Hepatocyte (in vitro differentiated cells): ENCODE measurements at regions not wholly inside any gene's neighbourhood (a gene's known extent, or its start where the extent isn't known, plus 50 kb on each side); places are given as distances from the start of the nearest gene placed in this dataset.

Experiments used
- DNase-seq: peaks from one replicate; pipeline ENCODE4 v3.0.0-alpha.2; 2016; ENCODE audit warnings: low spot score
- H2AFZ ChIP-seq: fragments of 200-600 bp; sonication (generic); 2 replicates; pipeline ENCODE4 v1.6.0; 2016; ENCODE audit warnings: antibody characterized with exemption, mild to moderate bottlenecking
- H3K27ac ChIP-seq: fragments of 200-600 bp; sonication (generic); 2 replicates; pipeline ENCODE4 v1.5.1; 2016; ENCODE audit warnings: mild to moderate bottlenecking
- H3K27me3 ChIP-seq: fragments of 200-600 bp; sonication (generic); 2 replicates; pipeline ENCODE4 v1.6.1; 2016
- H3K36me3 ChIP-seq: fragments of 200-600 bp; sonication (generic); replicated peaks from 2 replicates; pipeline ENCODE4 v1.5.1; 2016; ENCODE audit warnings: low read depth; ENCODE audit not compliant: insufficient read depth
- H3K4me1 ChIP-seq: fragments of 200-600 bp; sonication (generic); 2 replicates; pipeline ENCODE4 v1.5.1; 2016; ENCODE audit warnings: mild to moderate bottlenecking, moderate library complexity; ENCODE audit not compliant: insufficient read depth
- H3K4me2 ChIP-seq: fragments of 200-600 bp; sonication (generic); 2 replicates; pipeline ENCODE4 v1.6.0; 2016
- H3K4me3 ChIP-seq: fragments of 200-600 bp; sonication (generic); 2 replicates; pipeline ENCODE4 v1.5.1; 2016; ENCODE audit warnings: mild to moderate bottlenecking
- H3K79me2 ChIP-seq: fragments of 200-600 bp; sonication (generic); 2 replicates; pipeline ENCODE4 v1.6.0; 2017; ENCODE audit warnings: mild to moderate bottlenecking
- H3K9me2 ChIP-seq: fragments of 200-600 bp; sonication (generic); replicated peaks from 2 replicates; pipeline ENCODE4 v1.6.0; 2017; ENCODE audit warnings: mild to moderate bottlenecking; ENCODE audit not compliant: insufficient read depth
- H3K9me3 ChIP-seq: fragments of 200-600 bp; sonication (generic); 2 replicates; pipeline ENCODE4 v1.5.1; 2016; ENCODE audit warnings: low read depth, mild to moderate bottlenecking
- H4K20me1 ChIP-seq: fragments of 200-600 bp; sonication (generic); 2 replicates; pipeline ENCODE4 v1.6.0; 2016; ENCODE audit warnings: mild to moderate bottlenecking; ENCODE audit not compliant: insufficient read depth, poor library complexity, severe bottlenecking
- CTCF ChIP-seq: fragments of 200-600 bp; sonication (generic); IDR thresholded peaks from 2 replicates; pipeline ENCODE4 v1.5.1; 2016; ENCODE audit warnings: antibody characterized with exemption, mild to moderate bottlenecking; ENCODE audit not compliant: poor library complexity
- EZH2 ChIP-seq: fragments of 200-600 bp; sonication (generic); IDR thresholded peaks from 2 replicates; pipeline ENCODE4 v1.6.1; 2016; ENCODE audit warnings: antibody characterized with exemption, mild to moderate bottlenecking, borderline replicate concordance
- EZH2phosphoT487 ChIP-seq: fragments of 200-600 bp; sonication (generic); IDR thresholded peaks from one replicate; pipeline ENCODE4 v1.6.1; 2018; ENCODE audit warnings: antibody characterized with exemption, mild to moderate bottlenecking, low read depth, moderate library complexity; ENCODE audit not compliant: unreplicated experiment, severe bottlenecking
- WGBS: methylation state at CpG from one replicate; pipeline ENCODE4 v1.1.6; 2016; ENCODE audit warnings: low lambda C conversion rate; ENCODE audit errors: missing lambda C conversion rate; 5-methylcytosine and 5-hydroxymethylcytosine counted together

- Histone ChIP-seq H2AFZ (no peak overlapping the region), H3K36me3 (no peaks in the 10 kb centered on the region)
Observed at GRCh38 chr4:58566260-58566659, 1456.1 kb upstream of the IGFBP7 start.

GRCh38 chr4:58564695-58565475 lies 1454.7 kb upstream of the IGFBP7 start:
- Histone ChIP-seq H4K20me1 (no peaks in the 10 kb centered on the region), H3K27ac (peak overlapping the region; percentile 28), H3K79me2 (no peaks in the 10 kb centered on the region), H2AFZ (no peak overlapping the region), H3K36me3 (no peaks in the 10 kb centered on the region), H3K27me3 (no peaks in the 10 kb centered on the region), H3K4me3 (no peak overlapping the region), H3K4me1 (no peaks in the 10 kb centered on the region), H3K4me2 (no peak overlapping the region), H3K9me2 (no peaks in the 10 kb centered on the region), H3K9me3 (no peaks in the 10 kb centered on the region)
- WGBS = 74% methylated on average over 6 of the region's 6 CpGs
- DNase-seq = peak; percentile 12
- TF ChIP-seq CTCF (no peak), EZH2 (no peak), EZH2phosphoT487 (no peak)

More at GRCh38 chr4:58566260-58566659, 1456.1 kb upstream of the IGFBP7 start:
- Histone ChIP-seq H3K27me3 (no peaks in the 10 kb centered on the region), H3K4me2 (no peak overlapping the region), H3K79me2 (no peaks in the 10 kb centered on the region), H3K4me3 (no peak overlapping the region), H3K4me1 (no peaks in the 10 kb centered on the region), H3K9me2 (no peaks in the 10 kb centered on the region), H4K20me1 (no peaks in the 10 kb centered on the region), H3K9me3 (no peaks in the 10 kb centered on the region), H3K27ac (no peak overlapping the region)
- TF ChIP-seq CTCF (no peak), EZH2phosphoT487 (no peak), EZH2 (no peak)
- DNase-seq = no peak
- 26% methylated on average over 1 of the region's 1 CpG for WGBS

- no peak for DNase-seq
- Histone ChIP-seq H3K4me3 (no peak overlapping the region), H3K4me1 (no peaks in the 10 kb centered on the region), H3K27me3 (no peaks in the 10 kb centered on the region), H2AFZ (no peak overlapping the region), H3K27ac (no peak overlapping the region), H3K36me3 (no peaks in the 10 kb centered on the region), H3K9me3 (no peaks in the 10 kb centered on the region), H4K20me1 (no peaks in the 10 kb centered on the region), H3K79me2 (no peaks in the 10 kb centered on the region), H3K9me2 (no peaks in the 10 kb centered on the region), H3K4me2 (no peak overlapping the region)
- TF ChIP-seq CTCF (no peak), EZH2phosphoT487 (no peak), EZH2 (no peak)
- WGBS = 81% methylated on average over 1 of the region's 1 CpG
Observed at GRCh38 chr4:58561170-58561569, 1451.0 kb upstream of the IGFBP7 start.

- H3K27ac ChIP-seq = no peak overlapping the region
Observed at GRCh38 chr4:58560736-58561135, 1450.6 kb upstream of the IGFBP7 start.

More at GRCh38 chr4:58560736-58561135, 1450.6 kb upstream of the IGFBP7 start:
- Histone ChIP-seq H3K4me2 (no peak overlapping the region), H4K20me1 (no peaks in the 10 kb centered on the region), H3K27me3 (no peaks in the 10 kb centered on the region), H3K79me2 (no peaks in the 10 kb centered on the region), H2AFZ (no peak overlapping the region), H3K9me3 (no peaks in the 10 kb centered on the region), H3K36me3 (no peaks in the 10 kb centered on the region), H3K4me1 (no peaks in the 10 kb centered on the region), H3K9me2 (no peaks in the 10 kb centered on the region), H3K4me3 (no peak overlapping the region)
- TF ChIP-seq EZH2 (no peak), CTCF (no peak), EZH2phosphoT487 (no peak)
- DNase-seq = no peak
- 62% methylated on average over 1 of the region's 1 CpG for WGBS
